GM04503 (cell line): ENCODE measurements at regions not wholly inside any gene's neighbourhood (a gene's known extent, or its start where the extent isn't known, plus 50 kb on each side); places are given as distances from the start of the nearest gene placed in this dataset.

Experiments used
- DNase-seq: peaks from one replicate; pipeline ENCODE4 v3.0.0-alpha.2; 2012; ENCODE audit warnings: low read depth

- DNase-seq = no peak
These were observed 133.1 kb downstream of the LRIG3 start for GRCh38 chr12:58787021-58787760.

GRCh38 chr12:58794859-58795258 lies 125.4 kb downstream of the LRIG3 start:
- DNase-seq = no peak

- DNase-seq = no peak
These were observed 124.5 kb downstream of the LRIG3 start for GRCh38 chr12:58795825-58796224.

- no peak for DNase-seq
These were observed 118.3 kb downstream of the LRIG3 start for GRCh38 chr12:58801986-58802385.

GRCh38 chr12:58803908-58804307 lies 116.4 kb downstream of the LRIG3 start:
- DNase-seq = peak; percentile 77

- DNase-seq = no peak
These were observed 115.6 kb downstream of the LRIG3 start for GRCh38 chr12:58804749-58805148.

GRCh38 chr12:58809064-58809607 lies 111.2 kb downstream of the LRIG3 start:
- DNase-seq = no peak

GRCh38 chr12:58811346-58811745 lies 109.0 kb downstream of the LRIG3 start:
- DNase-seq = no peak

GRCh38 chr12:58812214-58812613 lies 108.1 kb downstream of the LRIG3 start:
- no peak for DNase-seq

- DNase-seq = peak; percentile 51
These were observed 106.3 kb downstream of the LRIG3 start for GRCh38 chr12:58814036-58814435.

- no peak for DNase-seq
These were observed 105.1 kb downstream of the LRIG3 start for GRCh38 chr12:58815235-58815634.

GRCh38 chr12:58818546-58818945 lies 101.8 kb downstream of the LRIG3 start:
- DNase-seq = no peak

- no peak for DNase-seq
These were observed 101.0 kb downstream of the LRIG3 start for GRCh38 chr12:58819345-58819744.

- DNase-seq = no peak
These were observed 100.3 kb downstream of the LRIG3 start for GRCh38 chr12:58819985-58820384.
